HCT116 (cell line): ENCODE measurements at regions not wholly inside any gene's neighbourhood (a gene's known extent, or its start where the extent isn't known, plus 50 kb on each side); places are given as distances from the start of the nearest gene placed in this dataset.

Source experiments
- ATAC-seq: fragments of 200-7000 bp; cut with Tn5 transposase; 2 replicates; pipeline ENCODE4 v1.9.1; 2020; ENCODE audit warnings: mild to moderate bottlenecking, moderate library complexity
- BruUV-seq: library from RNA; stranded (reverse); fragments of 400-500 nt; replicated peaks from 2 replicates; lab custom pipeline; 2021; lab: Mats Ljungman, UMichigan
- CTCF ChIA-PET: fragments of 300-600 bp; sonication (Branson Sonifier 250); formaldehyde crosslinking; loops from one replicate; lab custom pipeline; 2021; ENCODE audit warnings: antibody characterized with exemption; lab: Charles Lee
- POLR2A ChIA-PET: fragments of 300-600, 350-600 bp; sonication (Branson Sonifier 250); formaldehyde crosslinking; loops from one replicate; lab custom pipeline; 2021; ENCODE audit warnings: antibody characterized with exemption; lab: Charles Lee
- RAD21 ChIA-PET, 2 experiments: fragments of 300-600 bp; sonication (Branson Sonifier 250); formaldehyde crosslinking; loops; one replicate each; lab custom pipeline; 2023; ENCODE audit warnings: low total read pairs in 2 of 2; ENCODE audit not compliant: uncharacterized antibody in 2 of 2, unreplicated experiment in 2 of 2, low non-redundant PET in 1 of 2; lab: Charles Lee
- DNase-seq: peaks from one replicate; pipeline ENCODE4 v3.0.0-alpha.2; 2010; ENCODE audit warnings: low read depth, low spot score
- H2AFZ ChIP-seq: fragments of 200-600 bp; shearing (Covaris generic), sonication (generic); 2 replicates; pipeline ENCODE4 v1.6.1; 2017; ENCODE audit warnings: low read depth, mixed run types, mixed read lengths, antibody characterized with exemption, low read length; ENCODE audit not compliant: poor library complexity, severe bottlenecking
- H3K27ac ChIP-seq: 2 replicates; pipeline ENCODE4 v1.5.1; 2012; ENCODE audit warnings: low read depth, low read length
- H3K27me3 ChIP-seq: fragments of 200-600 bp; sonication (generic); 2 replicates; pipeline ENCODE4 v1.6.1; 2016; ENCODE audit warnings: mixed run types, low read length, mixed read lengths; ENCODE audit not compliant: insufficient read depth
- H3K36me3 ChIP-seq, 2 experiments: fragments of 200-500 bp in 1 of 2; fragments of 200-600 bp in 1 of 2; sonication (Bioruptor generic) in 1 of 2; sonication (generic) in 1 of 2; 2 replicates each; pipeline versions ENCODE4 v1.5.1 to v1.6.1; 2014 to 2016; ENCODE audit warnings: low read length in 2 of 2, inconsistent platforms in 1 of 2, mixed read lengths in 1 of 2, mixed run types in 1 of 2; ENCODE audit not compliant: insufficient read depth in 2 of 2, control insufficient read depth in 1 of 2
- H3K4me1 ChIP-seq, 2 experiments: fragments of 200-600 bp in 1 of 2; sonication (generic) in 1 of 2; 2 replicates each; pipeline versions ENCODE4 v1.5.1 to v1.6.1; 2012 to 2017; ENCODE audit warnings: low read length in 2 of 2, inconsistent platforms in 1 of 2, mild to moderate bottlenecking in 1 of 2, mixed read lengths in 1 of 2, mixed run types in 1 of 2, moderate library complexity in 1 of 2; ENCODE audit not compliant: insufficient read depth in 2 of 2, control insufficient read depth in 1 of 2
- H3K4me2 ChIP-seq: fragments of 200-600 bp; sonication (generic); 2 replicates; pipeline ENCODE4 v1.6.1; 2017; ENCODE audit warnings: mixed run types, low read length, mixed read lengths
- H3K4me3 ChIP-seq, 2 experiments: fragments of 200-600 bp in 1 of 2; sonication (generic) in 1 of 2; replicated peaks in 1 of 2; 2 replicates each; pipeline ENCODE4 v1.5.1; 2011 to 2016; ENCODE audit warnings: low read length in 2 of 2, control low read depth in 1 of 2, low read depth in 1 of 2, mild to moderate bottlenecking in 1 of 2, mixed read lengths in 1 of 2, mixed run types in 1 of 2
- H3K79me2 ChIP-seq: fragments of 200-600 bp; sonication (generic); 2 replicates; pipeline ENCODE4 v1.6.1; 2017; ENCODE audit warnings: mild to moderate bottlenecking, mixed run types, low read length, moderate library complexity, mixed read lengths; ENCODE audit not compliant: insufficient read depth
- H3K9ac ChIP-seq: fragments of 200-600 bp; sonication (generic); 2 replicates; pipeline ENCODE4 v1.6.1; 2016; ENCODE audit warnings: low read length, mixed read lengths
- H3K9me2 ChIP-seq: fragments of 200-600 bp; sonication (generic), shearing (Covaris generic); 2 replicates; pipeline ENCODE4 v1.6.1; 2017; ENCODE audit warnings: mixed run types, mild to moderate bottlenecking, moderate library complexity; ENCODE audit not compliant: insufficient read depth
- H3K9me3 ChIP-seq, 2 experiments: fragments of 200-500 bp in 1 of 2; fragments of 200-600 bp in 1 of 2; sonication (Bioruptor generic) in 1 of 2; sonication (generic) in 1 of 2; 2 replicates each; pipeline ENCODE4 v1.6.1; 2014 to 2017; ENCODE audit warnings: low read length in 2 of 2, mixed read lengths in 2 of 2, inconsistent platforms in 1 of 2, low read depth in 1 of 2, mild to moderate bottlenecking in 1 of 2, mixed run types in 1 of 2, moderate library complexity in 1 of 2; ENCODE audit not compliant: control insufficient read depth in 1 of 2, insufficient read depth in 1 of 2
- H4K20me1 ChIP-seq: fragments of 200-600 bp; sonication (generic), shearing (Covaris generic); 2 replicates; pipeline ENCODE4 v1.6.1; 2017; ENCODE audit warnings: mixed run types, mild to moderate bottlenecking, moderate library complexity; ENCODE audit not compliant: insufficient read depth
- CEBPB ChIP-seq: IDR thresholded peaks from 2 replicates; pipeline ENCODE4 v1.6.1; 2012; ENCODE audit warnings: low read depth
- EZH2 ChIP-seq: fragments of 200-600 bp; sonication (generic); IDR thresholded peaks from 2 replicates; pipeline ENCODE4 v1.6.1; 2017; ENCODE audit warnings: antibody characterized with exemption, mixed run types
- JUND ChIP-seq: IDR thresholded peaks from 2 replicates; pipeline ENCODE4 v1.6.1; 2012
- POLR2A ChIP-seq: IDR thresholded peaks from 2 replicates; pipeline ENCODE4 v1.7.0; 2011; ENCODE audit warnings: borderline replicate concordance; ENCODE audit not compliant: insufficient read depth, insufficient read length; ENCODE audit errors: extremely low read depth
- POLR2AphosphoS5 ChIP-seq: IDR thresholded peaks from 2 replicates; pipeline ENCODE4 v1.6.1; 2011; ENCODE audit warnings: mild to moderate bottlenecking, low read depth, low read length, moderate library complexity
- SP1 ChIP-seq: IDR thresholded peaks from 2 replicates; pipeline ENCODE4 v1.6.1; 2012; ENCODE audit warnings: low read depth
- SRF ChIP-seq: IDR thresholded peaks from 2 replicates; pipeline ENCODE4 v1.6.1; 2012; ENCODE audit warnings: low read depth
- TCF7L2 ChIP-seq: IDR thresholded peaks from 2 replicates; pipeline ENCODE4 v1.7.0; 2011; ENCODE audit warnings: borderline replicate concordance, inconsistent platforms; ENCODE audit not compliant: insufficient read depth, insufficient read length; ENCODE audit errors: extremely low read depth
- YY1 ChIP-seq: IDR thresholded peaks from 2 replicates; pipeline ENCODE4 v1.6.1; 2011; ENCODE audit warnings: low read length, low read depth, moderate library complexity, mild to moderate bottlenecking; ENCODE audit not compliant: insufficient replicate concordance; ENCODE audit errors: extremely low read depth
- ZFX ChIP-seq: fragments of 450-650 bp; IDR thresholded peaks from 2 replicates; pipeline ENCODE4 v1.6.1; 2017
- intact Hi-C: fragments of 100-400 bp; cut with micrococcal nuclease; formaldehyde crosslinking; loops from 2 replicates; pipeline ENCODE4 v1.10.0; 2022
- TF ChIP-seq, protein P1 (sequence below), 3 experiments: fragments of 200-600 bp in 1 of 3; sonication (generic) in 1 of 3; IDR thresholded peaks in 2 of 3; conservative IDR thresholded peaks in 1 of 3; 2 replicates each; pipeline ENCODE4 v1.5.1; 2012 to 2017; ENCODE audit warnings: low read depth in 2 of 3, low read length in 2 of 3, antibody characterized with exemption in 1 of 3, borderline replicate concordance in 1 of 3, control low read depth in 1 of 3, mild to moderate bottlenecking in 1 of 3, mixed read lengths in 1 of 3, mixed run types in 1 of 3, moderate library complexity in 1 of 3; ENCODE audit not compliant: insufficient read depth in 1 of 3
- TF ChIP-seq, protein P2 (sequence below): IDR thresholded peaks from 2 replicates; pipeline ENCODE4 v1.6.1; 2012; ENCODE audit warnings: low read depth

DNA sequence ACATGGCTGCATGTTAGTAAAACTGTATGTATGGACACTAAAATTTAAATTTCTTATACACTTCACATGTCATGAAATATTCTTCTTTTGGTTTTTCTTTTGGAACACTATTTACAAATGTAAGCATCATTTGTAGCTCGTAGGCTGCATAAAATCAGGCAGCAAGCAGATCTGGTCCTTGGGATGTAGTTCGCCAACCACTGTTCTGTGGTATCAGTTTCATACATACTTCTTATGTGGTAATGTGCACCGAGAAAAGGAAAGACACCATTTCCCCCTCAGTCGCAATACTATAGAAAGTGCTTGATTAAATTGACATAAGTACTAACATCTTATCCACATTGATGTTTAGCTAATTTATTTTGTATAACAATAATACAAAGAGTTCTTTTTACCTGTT, 274.4 kb upstream of the VCX start:
- RAD21 ChIA-PET, result no interaction called here
- no peak overlapping the region for H3K9ac ChIP-seq
- BruUV-seq, result no TSS peak
- CTCF ChIA-PET, result no interaction called here
- no peak overlapping the region for H3K4me3 ChIP-seq
- no peak overlapping the region for H3K4me2 ChIP-seq
- TF ChIP-seq JUND, result no peak
- TF ChIP-seq, protein P1, sequence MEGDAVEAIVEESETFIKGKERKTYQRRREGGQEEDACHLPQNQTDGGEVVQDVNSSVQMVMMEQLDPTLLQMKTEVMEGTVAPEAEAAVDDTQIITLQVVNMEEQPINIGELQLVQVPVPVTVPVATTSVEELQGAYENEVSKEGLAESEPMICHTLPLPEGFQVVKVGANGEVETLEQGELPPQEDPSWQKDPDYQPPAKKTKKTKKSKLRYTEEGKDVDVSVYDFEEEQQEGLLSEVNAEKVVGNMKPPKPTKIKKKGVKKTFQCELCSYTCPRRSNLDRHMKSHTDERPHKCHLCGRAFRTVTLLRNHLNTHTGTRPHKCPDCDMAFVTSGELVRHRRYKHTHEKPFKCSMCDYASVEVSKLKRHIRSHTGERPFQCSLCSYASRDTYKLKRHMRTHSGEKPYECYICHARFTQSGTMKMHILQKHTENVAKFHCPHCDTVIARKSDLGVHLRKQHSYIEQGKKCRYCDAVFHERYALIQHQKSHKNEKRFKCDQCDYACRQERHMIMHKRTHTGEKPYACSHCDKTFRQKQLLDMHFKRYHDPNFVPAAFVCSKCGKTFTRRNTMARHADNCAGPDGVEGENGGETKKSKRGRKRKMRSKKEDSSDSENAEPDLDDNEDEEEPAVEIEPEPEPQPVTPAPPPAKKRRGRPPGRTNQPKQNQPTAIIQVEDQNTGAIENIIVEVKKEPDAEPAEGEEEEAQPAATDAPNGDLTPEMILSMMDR (IDR thresholded peaks at IDR 0.05 in 2 of 3, conservative IDR thresholded peaks at IDR 0.05 in 1 of 3; ENCODE audit: borderline replicate concordance in 1 of 3, insufficient read depth in 1 of 3, low read depth in 2 of 3, low read length in 2 of 3), result no peak
- H3K27me3 ChIP-seq, result no peaks in the 10 kb centered on the region
- H3K79me2 ChIP-seq, result no peaks in the 10 kb centered on the region
- H3K9me2 ChIP-seq, result no peaks in the 10 kb centered on the region
- H3K9me3 ChIP-seq, result no peaks in the 10 kb centered on the region
- H4K20me1 ChIP-seq, result no peaks in the 10 kb centered on the region
- H3K4me1 ChIP-seq, result no peaks in the 10 kb centered on the region
- ATAC-seq, result no peak
- no peak overlapping the region for H3K27ac ChIP-seq
- DNase-seq, result no peak
- no peaks in the 10 kb centered on the region for H3K36me3 ChIP-seq
- intact Hi-C loops, result no loop called here
- no peak overlapping the region for H2AFZ ChIP-seq
- POLR2A ChIA-PET, result no interaction called here

DNA sequence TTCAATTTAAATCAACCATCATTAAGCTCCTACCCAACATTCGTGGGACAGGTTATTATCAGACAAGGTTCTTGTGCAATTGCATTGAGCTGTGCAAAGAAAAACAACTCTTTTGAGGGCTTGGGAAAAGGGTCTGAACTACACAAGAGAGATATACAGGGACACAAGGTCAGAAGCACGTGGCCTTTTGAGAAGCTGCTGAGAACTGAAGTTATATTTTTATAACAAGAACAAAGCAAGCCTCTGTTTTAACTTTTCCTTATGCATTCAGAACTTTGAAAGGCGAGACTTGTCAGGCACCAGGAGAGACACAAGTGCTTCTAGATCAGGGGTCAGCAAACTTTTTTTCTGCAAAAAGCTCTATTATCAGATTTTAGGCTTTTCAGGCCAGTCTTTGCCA, 274.8 kb upstream of the VCX start:
- intact Hi-C loops, result no loop called here
- no peaks in the 10 kb centered on the region for H3K4me1 ChIP-seq
- ChIA-PET POLR2A (no interaction called here), RAD21 (no interaction called here), CTCF (no interaction called here)
- H3K9ac ChIP-seq, result no peak overlapping the region
- H3K9me2 ChIP-seq, result no peaks in the 10 kb centered on the region
- no peak overlapping the region for H2AFZ ChIP-seq
- DNase-seq (no peak), ATAC-seq (no peak)
- H3K27me3 ChIP-seq, result no peaks in the 10 kb centered on the region
- no peak overlapping the region for H3K4me2 ChIP-seq
- TF ChIP-seq, protein P2, sequence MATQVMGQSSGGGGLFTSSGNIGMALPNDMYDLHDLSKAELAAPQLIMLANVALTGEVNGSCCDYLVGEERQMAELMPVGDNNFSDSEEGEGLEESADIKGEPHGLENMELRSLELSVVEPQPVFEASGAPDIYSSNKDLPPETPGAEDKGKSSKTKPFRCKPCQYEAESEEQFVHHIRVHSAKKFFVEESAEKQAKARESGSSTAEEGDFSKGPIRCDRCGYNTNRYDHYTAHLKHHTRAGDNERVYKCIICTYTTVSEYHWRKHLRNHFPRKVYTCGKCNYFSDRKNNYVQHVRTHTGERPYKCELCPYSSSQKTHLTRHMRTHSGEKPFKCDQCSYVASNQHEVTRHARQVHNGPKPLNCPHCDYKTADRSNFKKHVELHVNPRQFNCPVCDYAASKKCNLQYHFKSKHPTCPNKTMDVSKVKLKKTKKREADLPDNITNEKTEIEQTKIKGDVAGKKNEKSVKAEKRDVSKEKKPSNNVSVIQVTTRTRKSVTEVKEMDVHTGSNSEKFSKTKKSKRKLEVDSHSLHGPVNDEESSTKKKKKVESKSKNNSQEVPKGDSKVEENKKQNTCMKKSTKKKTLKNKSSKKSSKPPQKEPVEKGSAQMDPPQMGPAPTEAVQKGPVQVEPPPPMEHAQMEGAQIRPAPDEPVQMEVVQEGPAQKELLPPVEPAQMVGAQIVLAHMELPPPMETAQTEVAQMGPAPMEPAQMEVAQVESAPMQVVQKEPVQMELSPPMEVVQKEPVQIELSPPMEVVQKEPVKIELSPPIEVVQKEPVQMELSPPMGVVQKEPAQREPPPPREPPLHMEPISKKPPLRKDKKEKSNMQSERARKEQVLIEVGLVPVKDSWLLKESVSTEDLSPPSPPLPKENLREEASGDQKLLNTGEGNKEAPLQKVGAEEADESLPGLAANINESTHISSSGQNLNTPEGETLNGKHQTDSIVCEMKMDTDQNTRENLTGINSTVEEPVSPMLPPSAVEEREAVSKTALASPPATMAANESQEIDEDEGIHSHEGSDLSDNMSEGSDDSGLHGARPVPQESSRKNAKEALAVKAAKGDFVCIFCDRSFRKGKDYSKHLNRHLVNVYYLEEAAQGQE, result no peak
- no peak for TF ChIP-seq ZFX
- TF ChIP-seq CEBPB, result no peak
- TF ChIP-seq YY1, result no peak
- no peak for TF ChIP-seq TCF7L2
- TF ChIP-seq EZH2, result no peak
- TF ChIP-seq, protein P1 (IDR thresholded peaks at IDR 0.05 in 2 of 3, conservative IDR thresholded peaks at IDR 0.05 in 1 of 3; ENCODE audit: borderline replicate concordance in 1 of 3, insufficient read depth in 1 of 3, low read depth in 2 of 3, low read length in 2 of 3), result no peak
- TF ChIP-seq SP1, result no peak
- no peak for TF ChIP-seq SRF
- TF ChIP-seq POLR2A, result no peak
- TF ChIP-seq POLR2AphosphoS5, result no peak
- no peak overlapping the region for H3K4me3 ChIP-seq
- no peaks in the 10 kb centered on the region for H3K9me3 ChIP-seq
- no peaks in the 10 kb centered on the region for H3K79me2 ChIP-seq
- no peak overlapping the region for H3K27ac ChIP-seq
- no TSS peak for BruUV-seq
- no peaks in the 10 kb centered on the region for H4K20me1 ChIP-seq
- H3K36me3 ChIP-seq, result no peaks in the 10 kb centered on the region
